DND-41 (cell line): ENCODE measurements at regions not wholly inside any gene's neighbourhood (a gene's known extent, or its start where the extent isn't known, plus 50 kb on each side); places are given as distances from the start of the nearest gene placed in this dataset.

Source experiments
- EZH2 ChIP-seq: IDR thresholded peaks from 3 replicates; pipeline ENCODE4 v1.6.1; 2012; ENCODE audit warnings: borderline replicate concordance, low read depth, mild to moderate bottlenecking, moderate library complexity, low read length, inconsistent platforms; ENCODE audit not compliant: severe bottlenecking
- TF ChIP-seq, protein P1 (sequence below): IDR thresholded peaks from 2 replicates; pipeline ENCODE4 v1.5.1; 2012; ENCODE audit warnings: borderline replicate concordance, low read length, moderate library complexity, mild to moderate bottlenecking; ENCODE audit not compliant: poor library complexity, severe bottlenecking; ENCODE audit errors: extremely low read depth

DNA sequence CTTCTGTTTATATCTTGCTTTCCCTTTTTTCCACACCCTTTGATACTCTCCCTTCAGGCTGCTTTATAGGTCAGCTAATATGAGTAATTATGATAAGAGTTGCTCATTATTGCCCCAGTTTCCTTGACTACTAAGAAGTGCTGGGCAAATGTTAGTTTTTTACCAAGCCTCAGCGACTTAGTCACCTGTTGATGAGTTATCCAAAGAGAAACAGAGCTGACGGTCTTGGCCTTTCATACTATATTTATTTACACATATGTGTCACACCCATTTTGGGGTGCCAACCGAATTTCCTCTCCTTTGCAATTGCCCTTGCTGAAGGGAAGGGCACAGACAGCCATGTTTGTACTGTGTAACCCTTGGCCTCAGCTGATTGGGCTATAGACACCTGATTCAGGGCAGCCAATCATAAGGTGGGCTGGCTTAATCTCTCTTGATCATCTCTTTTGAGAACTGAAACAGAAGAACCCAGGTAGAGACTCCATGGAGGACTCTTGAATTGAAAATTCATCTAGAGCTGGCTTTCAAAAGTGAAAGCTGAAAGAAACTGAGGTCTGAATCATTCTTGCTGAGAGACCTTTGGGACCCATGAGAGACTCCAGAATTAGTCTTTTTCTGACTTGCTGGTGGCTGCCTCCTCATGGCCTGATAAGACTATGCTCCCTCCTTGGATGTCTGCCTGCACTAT lies 111.7 kb upstream of the RPS6KA3 start:
- no peak for TF ChIP-seq EZH2
- TF ChIP-seq, protein P1, sequence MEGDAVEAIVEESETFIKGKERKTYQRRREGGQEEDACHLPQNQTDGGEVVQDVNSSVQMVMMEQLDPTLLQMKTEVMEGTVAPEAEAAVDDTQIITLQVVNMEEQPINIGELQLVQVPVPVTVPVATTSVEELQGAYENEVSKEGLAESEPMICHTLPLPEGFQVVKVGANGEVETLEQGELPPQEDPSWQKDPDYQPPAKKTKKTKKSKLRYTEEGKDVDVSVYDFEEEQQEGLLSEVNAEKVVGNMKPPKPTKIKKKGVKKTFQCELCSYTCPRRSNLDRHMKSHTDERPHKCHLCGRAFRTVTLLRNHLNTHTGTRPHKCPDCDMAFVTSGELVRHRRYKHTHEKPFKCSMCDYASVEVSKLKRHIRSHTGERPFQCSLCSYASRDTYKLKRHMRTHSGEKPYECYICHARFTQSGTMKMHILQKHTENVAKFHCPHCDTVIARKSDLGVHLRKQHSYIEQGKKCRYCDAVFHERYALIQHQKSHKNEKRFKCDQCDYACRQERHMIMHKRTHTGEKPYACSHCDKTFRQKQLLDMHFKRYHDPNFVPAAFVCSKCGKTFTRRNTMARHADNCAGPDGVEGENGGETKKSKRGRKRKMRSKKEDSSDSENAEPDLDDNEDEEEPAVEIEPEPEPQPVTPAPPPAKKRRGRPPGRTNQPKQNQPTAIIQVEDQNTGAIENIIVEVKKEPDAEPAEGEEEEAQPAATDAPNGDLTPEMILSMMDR, result no peak
